T-helper 22 cell (primary cell): ENCODE measurements at regions not wholly inside any gene's neighbourhood (a gene's known extent, or its start where the extent isn't known, plus 50 kb on each side); places are given as distances from the start of the nearest gene placed in this dataset.
"Not testable (repeated sequence)": the region's sequence is repeated elsewhere in the genome, so short reads cannot be mapped to it uniquely, and the experiment has no call there.

ENCODE experiments used
- DNase-seq: peaks from one replicate; pipeline ENCODE4 v3.0.0-alpha.2; 2020; ENCODE audit warnings: low read depth

- DNase-seq, result no peak
Observed at GRCh38 chrX:40530509-40530908, 50.3 kb upstream of the ATP6AP2 start.

- DNase-seq, result no peak
Observed at GRCh38 chrX:40527543-40527942, 53.2 kb upstream of the ATP6AP2 start.

- DNase-seq, result no peak
Observed at GRCh38 chrX:40526412-40526811, 54.4 kb upstream of the ATP6AP2 start.

GRCh38 chrX:40525901-40526300, 54.9 kb upstream of the ATP6AP2 start:
- DNase-seq, result not testable (repeated sequence)

- DNase-seq, result no peak
Observed at GRCh38 chrX:40524423-40524822, 56.3 kb upstream of the ATP6AP2 start.

GRCh38 chrX:40523852-40524251, 56.9 kb upstream of the ATP6AP2 start:
- DNase-seq, result no peak

GRCh38 chrX:40521868-40522450, 58.8 kb upstream of the ATP6AP2 start:
- DNase-seq, result no peak

GRCh38 chrX:40514376-40514775, 66.4 kb upstream of the ATP6AP2 start:
- no peak for DNase-seq

- no peak for DNase-seq
Observed at GRCh38 chrX:40513835-40514234, 66.9 kb upstream of the ATP6AP2 start.

- DNase-seq, result no peak
Observed at GRCh38 chrX:40513012-40513411, 67.8 kb upstream of the ATP6AP2 start.

GRCh38 chrX:40511258-40511657, 69.5 kb upstream of the ATP6AP2 start:
- DNase-seq, result no peak

- DNase-seq, result no peak
Observed at GRCh38 chrX:40508560-40508959, 72.2 kb upstream of the ATP6AP2 start.

GRCh38 chrX:40506201-40506985, 74.4 kb upstream of the ATP6AP2 start:
- no peak for DNase-seq

- no peak for DNase-seq
Observed at GRCh38 chrX:40504801-40505605, 75.8 kb upstream of the ATP6AP2 start.

- DNase-seq, result no peak
Observed at GRCh38 chrX:40503094-40503493, 77.7 kb upstream of the ATP6AP2 start.

GRCh38 chrX:40502688-40503087, 78.1 kb upstream of the ATP6AP2 start:
- no peak for DNase-seq

GRCh38 chrX:40501164-40501855, 79.5 kb upstream of the ATP6AP2 start:
- DNase-seq, result no peak

GRCh38 chrX:40496728-40497127, 84.0 kb upstream of the ATP6AP2 start:
- no peak for DNase-seq

GRCh38 chrX:40495659-40496058, 85.1 kb upstream of the ATP6AP2 start:
- DNase-seq, result no peak

- no peak for DNase-seq
Observed at GRCh38 chrX:40494005-40494404, 86.8 kb upstream of the ATP6AP2 start.

- DNase-seq, result no peak
Observed at GRCh38 chrX:40488296-40488695, 92.5 kb upstream of the ATP6AP2 start.

GRCh38 chrX:40485973-40486372, 94.8 kb upstream of the ATP6AP2 start:
- no peak for DNase-seq
